Upper lobe of left lung (tissue), 4 donors: ENCODE measurements at regions not wholly inside any gene's neighbourhood (a gene's known extent, or its start where the extent isn't known, plus 50 kb on each side); places are given as distances from the start of the nearest gene placed in this dataset.

Experiments
- POLR2AphosphoS5 ChIP-seq, 2 donors: sonication (generic); formaldehyde crosslinking; IDR thresholded peaks; one replicate each; pipeline ENCODE4 v1.5.1; 2017; ENCODE audit warnings: antibody characterized with exemption in 2 of 2
- TF ChIP-seq, protein P1 (sequence below), 6 experiments: fragments of 450-650 bp in 4 of 6; fragments of 200-600 bp in 2 of 6; sonication (generic) in 2 of 6; IDR thresholded peaks; one replicate each; pipeline ENCODE4 v1.5.1; 2016 to 2019; ENCODE audit warnings: antibody characterized with exemption in 6 of 6

DNA sequence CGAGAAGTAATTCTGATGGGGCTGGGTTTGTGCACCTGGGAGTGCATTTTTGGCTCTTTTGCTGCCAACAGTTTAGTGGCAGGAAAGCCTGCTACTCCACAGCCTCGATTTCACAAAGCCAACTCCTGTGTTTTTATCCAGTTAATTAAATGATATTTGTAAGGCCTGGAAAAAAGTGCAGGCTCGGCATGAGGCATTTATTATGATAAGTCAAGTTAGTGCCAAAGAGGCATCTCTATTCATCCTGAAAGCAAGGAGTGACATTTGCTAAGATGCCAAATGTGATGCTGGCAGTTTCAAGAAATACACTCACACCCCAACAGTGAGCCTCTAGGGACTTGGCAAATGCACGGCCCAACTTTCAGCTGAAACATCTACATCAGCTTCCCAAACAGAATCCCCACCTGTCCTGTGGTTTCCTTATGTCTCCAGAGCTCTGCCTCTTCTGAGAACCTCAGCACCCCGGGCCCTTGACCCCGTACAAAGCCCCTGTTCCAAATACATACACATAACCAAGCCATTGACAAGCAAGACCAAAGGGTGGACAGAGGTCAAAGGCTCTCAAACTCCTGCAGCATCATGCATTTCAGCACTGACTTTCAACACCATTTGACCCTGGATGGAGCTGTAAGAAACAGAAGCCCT lies 955.1 kb upstream of the TMEM132C start:
- TF ChIP-seq, protein P1, sequence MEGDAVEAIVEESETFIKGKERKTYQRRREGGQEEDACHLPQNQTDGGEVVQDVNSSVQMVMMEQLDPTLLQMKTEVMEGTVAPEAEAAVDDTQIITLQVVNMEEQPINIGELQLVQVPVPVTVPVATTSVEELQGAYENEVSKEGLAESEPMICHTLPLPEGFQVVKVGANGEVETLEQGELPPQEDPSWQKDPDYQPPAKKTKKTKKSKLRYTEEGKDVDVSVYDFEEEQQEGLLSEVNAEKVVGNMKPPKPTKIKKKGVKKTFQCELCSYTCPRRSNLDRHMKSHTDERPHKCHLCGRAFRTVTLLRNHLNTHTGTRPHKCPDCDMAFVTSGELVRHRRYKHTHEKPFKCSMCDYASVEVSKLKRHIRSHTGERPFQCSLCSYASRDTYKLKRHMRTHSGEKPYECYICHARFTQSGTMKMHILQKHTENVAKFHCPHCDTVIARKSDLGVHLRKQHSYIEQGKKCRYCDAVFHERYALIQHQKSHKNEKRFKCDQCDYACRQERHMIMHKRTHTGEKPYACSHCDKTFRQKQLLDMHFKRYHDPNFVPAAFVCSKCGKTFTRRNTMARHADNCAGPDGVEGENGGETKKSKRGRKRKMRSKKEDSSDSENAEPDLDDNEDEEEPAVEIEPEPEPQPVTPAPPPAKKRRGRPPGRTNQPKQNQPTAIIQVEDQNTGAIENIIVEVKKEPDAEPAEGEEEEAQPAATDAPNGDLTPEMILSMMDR (IDR thresholded peaks at IDR 0.05): no peak
- TF ChIP-seq POLR2AphosphoS5 (IDR thresholded peaks at IDR 0.05): no peak
